Inflammatory macrophage treated with lipopolysaccharide for 1 hour (primary cell): ENCODE measurements at regions not wholly inside any gene's neighbourhood (a gene's known extent, or its start where the extent isn't known, plus 50 kb on each side); places are given as distances from the start of the nearest gene placed in this dataset.
"Not testable (repeated sequence)": the region's sequence is repeated elsewhere in the genome, so short reads cannot be mapped to it uniquely, and the experiment has no call there.

Experiments used
- DNase-seq, 2 donors: peaks; one replicate each; pipeline ENCODE4 v3.0.0-alpha.2; 2020 to 2022

DNA sequence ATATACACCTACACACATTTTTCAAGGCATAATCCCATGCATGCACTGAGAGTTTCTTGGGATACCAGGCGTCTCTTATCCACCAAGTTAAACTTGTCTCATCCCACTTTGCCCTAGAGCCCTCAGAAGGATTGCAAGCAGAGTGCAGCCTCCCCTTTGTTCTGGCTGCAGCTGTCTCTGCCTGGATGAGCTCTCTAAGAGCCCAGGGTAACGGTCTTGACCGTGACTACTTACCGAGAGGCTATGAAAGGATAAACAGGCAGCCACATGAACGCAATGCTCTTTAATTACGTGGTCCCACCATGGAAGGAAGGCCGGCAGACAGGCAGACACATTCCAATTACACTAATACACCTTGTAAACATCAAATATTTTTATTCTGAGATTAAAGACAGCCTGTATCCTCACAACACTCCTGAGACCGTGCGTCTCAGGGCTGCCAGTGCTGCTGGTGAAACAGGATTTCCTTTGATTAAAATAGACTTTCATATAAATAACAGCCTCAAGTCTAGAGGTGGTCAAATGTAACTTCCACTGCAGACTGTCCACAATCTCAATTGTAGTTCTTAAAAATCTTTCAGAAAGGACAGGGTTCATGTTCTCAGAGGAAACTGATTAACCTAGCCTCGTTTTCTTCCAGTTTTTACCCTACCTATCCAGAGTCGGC is 210.0 kb upstream of the PRDM1 start:
- DNase-seq, result no peak

DNA sequence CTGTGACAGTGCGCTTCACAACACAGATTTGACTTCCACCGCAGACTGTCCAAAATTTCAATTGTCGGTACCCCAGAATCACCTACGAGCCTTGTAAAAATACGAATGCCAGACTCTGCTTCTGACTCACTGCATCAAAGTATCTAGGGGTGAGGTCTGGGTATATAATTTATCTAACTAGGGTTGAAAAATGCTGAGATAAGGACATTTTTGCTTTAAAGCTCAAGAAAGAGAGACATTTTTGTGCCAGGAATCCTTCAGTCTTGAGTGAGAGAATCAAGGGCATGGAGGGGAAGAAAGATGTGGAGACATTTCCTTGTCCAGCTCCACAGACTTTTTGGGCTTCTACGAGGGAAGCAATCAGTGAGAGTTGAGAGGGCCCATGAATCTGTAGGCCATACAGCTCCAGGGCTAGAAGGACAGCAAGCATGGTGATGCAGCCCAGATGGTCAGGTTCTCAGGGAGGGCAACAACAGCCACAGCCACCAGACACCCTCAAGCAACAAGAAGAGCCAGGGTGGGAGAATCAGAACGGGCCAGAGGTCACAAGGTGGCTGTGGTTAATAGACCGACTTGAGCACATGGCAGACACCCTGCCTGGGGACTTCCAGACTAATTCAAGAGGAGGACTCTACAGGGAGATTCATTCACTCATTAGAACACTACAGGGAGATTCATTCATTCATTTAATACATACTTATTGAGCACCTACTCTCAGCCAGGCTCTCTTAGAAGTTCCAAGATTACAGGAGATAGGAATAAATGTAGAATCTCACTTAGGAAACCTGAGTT is 211.1 kb upstream of the PRDM1 start:
- no peak for DNase-seq

DNA sequence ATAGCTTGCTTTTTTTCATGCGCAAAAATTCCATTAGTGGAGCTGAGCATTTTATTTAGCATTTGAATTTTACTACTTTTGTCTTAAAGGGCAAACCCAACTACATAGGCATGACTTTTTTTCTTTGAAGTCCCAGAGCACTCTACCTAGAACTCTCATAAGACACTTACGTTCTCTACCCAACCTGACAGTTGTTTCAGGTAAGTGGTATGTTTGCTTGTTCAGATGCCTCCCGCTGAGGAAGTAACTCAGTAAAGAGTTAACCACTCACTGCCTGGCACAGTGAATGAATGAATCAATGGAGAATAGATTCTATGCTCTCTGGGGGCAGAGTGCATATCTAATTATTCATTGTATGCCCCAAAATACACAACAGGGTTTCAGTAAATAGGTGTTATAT is 212.3 kb upstream of the PRDM1 start:
- no peak for DNase-seq

DNA sequence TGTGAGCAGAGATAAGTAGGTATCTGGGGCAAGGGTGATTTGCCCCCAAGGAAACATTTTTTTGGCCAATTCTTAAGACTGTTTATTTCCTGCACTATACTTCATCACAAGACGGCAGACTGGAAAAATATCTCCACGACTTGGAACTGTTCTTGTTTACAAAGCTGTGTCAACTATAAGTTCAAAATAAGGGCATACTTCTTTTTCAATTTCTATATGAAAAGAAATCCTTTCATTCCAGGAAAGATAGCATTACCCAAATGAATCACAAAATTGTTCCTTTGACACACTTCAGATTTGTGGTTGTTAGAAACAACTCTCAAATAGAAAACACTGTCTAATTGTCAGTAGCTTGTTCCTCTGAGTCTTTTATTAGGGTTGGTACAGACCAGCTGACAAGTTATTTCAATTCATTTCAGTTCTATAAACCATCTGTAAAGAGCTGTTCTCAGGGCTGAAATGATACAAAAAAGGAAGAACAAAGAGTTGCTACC is 212.9 kb upstream of the PRDM1 start:
- no peak for DNase-seq

DNA sequence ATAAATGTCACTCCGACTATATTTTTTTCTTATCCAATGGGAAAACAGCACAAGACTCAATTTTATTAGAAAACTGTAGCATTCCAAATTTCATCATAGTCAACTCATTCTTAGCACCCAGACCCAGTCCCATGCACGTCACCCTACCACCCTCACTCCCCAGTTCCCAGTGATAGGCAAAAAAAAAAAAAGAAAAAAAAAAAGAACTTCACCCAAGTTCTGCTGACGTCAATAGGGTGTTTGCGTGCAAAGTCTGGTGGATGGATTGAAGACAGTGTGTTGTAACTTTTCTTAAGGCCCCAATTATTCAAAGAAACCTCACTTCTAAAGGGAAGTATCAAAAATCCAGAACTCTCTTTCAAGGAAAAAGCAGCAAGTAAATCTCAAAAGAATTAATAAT is 213.9 kb upstream of the PRDM1 start:
- peak; percentile 85 to 93 for DNase-seq

DNA sequence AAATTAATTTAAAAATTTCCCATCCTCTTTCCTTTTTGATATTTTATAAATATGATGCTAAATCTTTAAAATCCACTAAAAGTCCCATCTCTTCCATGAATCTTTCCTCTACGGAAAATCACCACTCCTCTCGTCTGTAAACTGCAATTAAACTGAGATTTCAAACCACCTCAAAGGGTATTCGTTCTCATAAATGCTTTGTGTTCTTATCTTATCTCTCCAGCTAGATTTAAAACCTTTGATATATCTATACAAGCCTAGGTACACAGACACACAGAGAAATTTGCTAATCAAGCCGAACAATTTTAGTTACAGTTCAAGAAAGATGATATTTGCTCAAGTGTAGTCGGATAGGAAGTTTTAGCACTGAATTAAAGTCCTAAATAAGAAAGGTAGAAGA is 214.6 kb upstream of the PRDM1 start:
- no peak for DNase-seq

DNA sequence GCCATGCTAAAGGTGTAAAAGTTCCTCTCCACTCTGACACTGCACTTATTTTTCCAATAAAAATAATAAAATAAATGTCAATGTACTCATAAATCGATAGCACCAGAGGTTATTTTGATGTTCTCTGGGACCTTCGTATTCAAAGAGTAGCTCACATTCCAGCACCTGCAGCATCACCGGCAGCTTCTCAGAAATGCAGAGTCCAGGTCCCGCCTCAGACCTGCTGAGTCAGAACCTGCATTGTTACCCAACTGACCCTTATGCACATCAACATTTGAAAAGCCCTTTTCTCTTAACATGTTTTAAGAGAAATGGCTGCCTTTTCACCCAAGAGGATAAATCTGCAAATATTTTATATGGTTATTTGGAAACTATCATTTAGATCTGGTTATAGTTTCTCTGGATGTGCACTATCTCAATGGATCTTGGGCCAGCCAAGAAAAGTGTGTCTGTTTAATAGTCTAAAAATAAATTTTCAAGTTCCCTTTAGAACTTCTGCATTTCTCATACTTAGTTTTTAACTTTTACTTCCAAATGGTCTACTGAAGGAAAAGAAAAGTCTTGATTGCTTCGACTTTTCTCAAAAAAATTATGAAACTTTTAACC is 216.2 kb upstream of the PRDM1 start:
- DNase-seq, result peak; percentile 56 to 57

DNA sequence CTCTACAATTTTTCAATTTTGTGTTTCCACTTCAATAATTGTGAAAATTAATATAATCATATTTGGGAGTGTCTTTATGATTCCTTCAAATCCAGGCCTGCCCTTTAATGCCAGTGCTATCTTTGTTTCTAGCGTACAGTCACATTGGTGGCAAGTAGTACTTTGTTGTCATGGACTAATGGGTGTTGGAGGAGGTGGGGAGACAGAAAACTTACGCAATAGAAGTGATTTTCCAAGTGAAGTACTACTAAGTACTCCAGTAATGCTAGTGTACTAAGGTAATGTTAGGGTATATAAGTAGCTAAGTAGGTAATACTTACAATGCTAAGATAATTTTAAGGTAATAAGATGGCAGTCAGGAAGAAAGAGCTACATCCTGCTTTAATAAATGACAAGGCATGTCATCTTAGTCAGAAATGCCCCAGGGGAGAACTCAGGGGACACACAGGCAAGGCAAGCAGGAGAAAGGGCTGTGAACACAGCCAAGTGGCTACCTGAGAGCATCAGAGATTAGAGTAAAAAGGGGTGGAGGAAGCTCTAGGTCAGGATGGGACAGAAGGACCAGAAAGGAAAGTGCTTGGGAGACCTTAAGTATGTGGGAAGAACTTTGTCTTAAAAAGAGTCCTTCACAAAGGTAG is 217.2 kb upstream of the PRDM1 start:
- DNase-seq, result no peak

DNA sequence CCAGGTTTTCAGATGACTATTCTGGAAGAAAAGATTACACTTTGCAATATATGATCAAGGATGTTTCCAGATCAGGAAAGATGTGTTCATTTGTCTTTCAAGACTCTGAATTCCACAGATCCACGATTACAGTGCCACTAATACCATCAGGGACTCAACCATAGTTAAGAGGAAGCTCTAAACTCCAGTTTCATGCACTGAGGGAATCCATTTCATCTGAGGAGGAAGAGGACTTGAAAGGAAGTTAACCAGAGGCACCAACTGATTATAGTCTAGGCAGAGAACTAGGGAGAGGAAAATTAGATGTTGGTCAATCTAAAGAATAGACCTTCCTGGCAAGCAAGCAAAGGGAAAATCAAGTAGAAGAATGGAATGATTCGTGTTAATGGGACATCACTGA is 218.3 kb upstream of the PRDM1 start:
- peak in 1 of 2 donors; percentile 23 for DNase-seq

DNA sequence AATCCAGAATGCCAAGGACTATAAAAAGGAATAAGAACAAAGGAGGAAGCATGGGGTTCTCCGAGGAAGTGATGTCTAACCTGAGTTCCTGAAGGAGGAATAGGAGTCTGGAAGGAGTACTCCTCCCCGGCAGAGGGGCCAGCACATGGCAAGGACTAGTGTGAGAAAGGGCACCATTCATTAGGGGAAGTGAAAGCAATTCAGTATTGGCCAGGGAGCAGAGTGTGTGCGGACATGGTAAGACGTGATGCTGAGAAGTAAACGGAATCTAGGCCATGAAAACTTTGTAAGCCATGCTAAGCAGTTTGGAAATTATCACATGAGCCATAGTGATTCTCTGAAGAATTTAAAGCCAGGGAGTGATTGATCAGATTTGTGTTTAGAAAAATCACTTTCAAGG is 218.9 kb upstream of the PRDM1 start:
- DNase-seq, result peak in 1 of 2 donors; percentile 53

DNA sequence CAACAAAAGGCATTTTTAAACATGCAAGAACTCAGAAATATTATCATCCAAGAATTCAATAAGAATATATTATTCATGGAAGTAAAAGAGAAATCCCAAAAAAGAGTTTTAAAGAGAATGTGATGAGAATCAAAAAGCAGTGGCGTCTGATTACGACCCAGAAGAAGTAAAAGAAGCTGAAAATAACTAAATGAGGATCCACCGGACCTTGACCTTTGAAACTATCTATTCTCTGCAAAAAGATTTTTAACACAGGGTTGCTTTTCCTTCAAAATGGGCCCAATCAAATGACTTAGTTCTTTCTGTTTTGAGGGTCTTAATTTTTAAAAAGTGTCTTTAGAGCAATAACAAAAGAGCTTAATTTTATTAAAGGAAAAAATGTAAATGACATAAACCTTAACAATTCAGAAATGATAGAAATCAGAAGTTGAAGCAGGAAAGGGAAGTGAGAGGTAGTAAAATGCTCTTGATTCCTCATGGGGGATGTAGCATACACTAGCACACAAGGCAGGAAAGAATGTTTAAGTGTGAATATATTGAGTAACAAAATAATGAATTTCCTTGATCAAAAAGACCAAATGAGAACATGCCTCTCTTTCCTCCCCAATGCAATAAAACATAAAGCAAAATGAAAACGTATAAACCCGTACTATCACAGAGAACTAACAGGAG is 223.1 kb upstream of the PRDM1 start:
- DNase-seq, result no peak

DNA sequence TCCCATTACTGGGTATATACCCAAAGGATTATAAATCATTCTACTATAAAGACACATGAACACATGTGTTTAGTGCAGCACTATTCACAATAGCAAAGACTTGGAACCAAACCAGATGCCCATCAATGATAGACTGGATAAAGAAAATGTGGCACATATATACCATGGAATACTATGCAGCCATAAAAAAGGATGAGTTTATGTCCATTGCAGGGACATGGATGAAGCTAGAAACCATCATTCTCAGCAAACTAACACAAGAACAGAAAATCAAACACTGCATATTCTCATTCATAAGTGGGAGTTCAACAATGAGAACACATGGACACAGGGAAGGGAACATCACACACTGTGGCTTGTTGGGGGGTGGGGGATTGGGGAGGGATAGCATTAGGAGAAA is 225.2 kb upstream of the PRDM1 start:
- not testable (repeated sequence) for DNase-seq

DNA sequence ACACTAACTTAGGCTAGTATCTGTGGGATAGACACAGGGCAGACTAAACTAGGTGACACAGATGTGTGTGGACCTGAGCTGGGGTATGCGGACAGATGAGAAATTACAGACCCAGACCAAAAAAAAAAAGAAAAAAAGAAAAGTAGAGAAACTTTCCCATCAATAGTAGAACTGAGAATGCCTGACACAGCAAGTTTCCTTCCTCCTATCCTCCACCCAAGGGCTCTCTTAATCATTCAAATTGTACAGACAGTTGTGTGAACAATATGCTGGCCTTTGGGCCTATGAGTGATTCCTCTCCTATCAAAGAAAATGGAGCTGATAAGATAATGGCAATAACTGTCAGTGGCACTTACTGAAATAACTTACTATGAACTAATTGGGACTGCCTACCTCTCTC is 226.7 kb upstream of the PRDM1 start:
- peak in 1 of 2 donors; percentile 26 for DNase-seq

DNA sequence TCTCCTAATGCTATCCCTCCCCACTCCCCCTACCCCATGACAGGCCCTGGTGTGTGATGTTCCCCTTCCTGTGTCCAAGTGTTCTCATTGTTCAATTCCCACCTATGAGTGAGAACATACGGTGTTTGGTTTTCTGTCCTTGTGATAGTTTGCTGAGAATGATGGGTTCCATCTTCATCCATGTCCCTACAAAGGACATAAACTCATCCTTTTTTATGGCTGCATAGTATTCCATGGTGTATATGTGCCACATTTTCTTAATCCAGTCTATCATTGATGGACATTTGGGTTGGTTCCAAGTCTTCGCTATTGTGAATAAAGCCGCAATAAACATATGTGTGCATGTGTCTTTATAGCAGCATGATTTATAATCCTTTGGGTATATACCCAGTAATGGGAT is 227.5 kb upstream of the PRDM1 start:
- not testable (repeated sequence) for DNase-seq

DNA sequence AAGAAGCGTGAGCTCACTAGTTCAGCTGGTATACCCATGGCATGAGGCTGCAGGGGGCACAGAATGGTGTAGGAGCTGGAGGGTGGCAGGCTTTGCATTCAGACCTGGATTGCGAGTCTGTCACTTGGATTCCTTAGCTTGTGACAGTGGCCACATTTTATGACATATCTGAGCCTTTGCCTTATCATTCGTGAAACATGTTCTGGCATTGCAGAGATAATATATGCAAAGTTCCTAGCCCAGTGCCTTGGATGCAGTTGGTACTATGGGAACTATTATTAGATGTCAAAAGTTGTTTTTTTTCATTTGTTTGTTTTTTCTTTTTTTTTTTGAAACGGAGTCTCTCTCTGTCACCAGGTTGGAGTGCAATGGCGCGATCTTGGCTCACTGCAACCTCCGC is 230.7 kb upstream of the PRDM1 start:
- DNase-seq, result no peak

DNA sequence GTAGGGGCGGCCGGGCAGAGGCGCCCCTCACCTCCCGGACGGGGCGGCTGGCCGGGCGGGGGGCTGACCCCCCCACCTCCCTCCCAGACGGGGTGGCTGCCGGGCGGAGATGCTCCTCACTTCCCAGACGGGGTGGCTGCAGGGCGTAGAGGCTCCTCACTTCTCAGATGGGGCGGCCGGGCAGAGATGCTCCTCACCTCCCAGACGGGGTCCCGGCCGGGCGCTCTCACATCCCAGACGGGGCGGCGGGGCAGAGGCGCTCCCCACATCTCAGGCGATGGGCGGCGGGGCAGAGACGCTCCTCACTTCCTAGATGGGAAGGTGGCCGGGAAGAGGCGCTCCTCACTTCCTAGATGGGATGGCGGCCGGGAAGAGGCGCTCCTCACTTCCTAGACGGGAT is 232.2 kb upstream of the PRDM1 start:
- not testable (repeated sequence) for DNase-seq

DNA sequence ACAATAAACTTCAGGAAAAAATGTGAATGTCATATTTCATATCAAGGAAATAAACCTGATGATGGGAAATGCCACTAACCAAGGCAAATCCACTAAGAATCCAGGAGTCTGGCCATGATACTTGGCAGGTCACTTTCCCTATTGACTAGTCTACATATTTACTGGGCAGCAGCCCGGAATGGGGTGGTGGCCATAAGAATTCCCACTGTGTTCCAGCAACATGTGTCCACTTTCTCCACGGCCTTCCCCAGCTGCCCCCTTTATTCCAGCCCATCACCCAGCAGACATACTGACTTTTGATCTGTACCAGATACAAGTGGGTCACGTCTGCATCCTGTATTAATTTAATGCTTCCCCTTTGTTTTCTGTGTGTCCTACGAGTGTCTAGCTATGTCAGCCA is 234.5 kb upstream of the PRDM1 start:
- DNase-seq, result no peak

DNA sequence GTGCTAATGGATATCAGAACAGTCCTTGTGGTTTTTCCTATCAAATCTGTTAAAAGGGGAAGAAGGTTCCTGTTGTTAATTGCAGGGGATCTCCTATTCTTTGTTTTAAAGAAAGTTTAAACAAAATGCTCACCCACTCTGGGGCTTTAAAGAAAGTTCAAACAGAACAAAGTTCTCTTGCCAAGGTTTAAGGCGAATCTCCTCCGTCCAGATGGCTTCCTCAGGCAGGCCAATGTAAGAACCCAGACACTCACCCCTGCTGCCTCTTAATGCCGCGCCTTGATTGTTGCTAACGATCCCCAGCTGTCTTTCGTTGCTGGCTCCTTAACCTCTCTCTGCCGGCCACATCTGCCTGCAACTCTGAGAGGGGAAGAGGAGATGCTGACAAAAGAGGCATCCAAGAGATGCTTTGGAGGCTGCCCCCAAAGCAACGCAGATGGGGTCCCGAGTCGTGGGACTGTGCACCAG is 235.0 kb upstream of the PRDM1 start:
- DNase-seq, result no peak

DNA sequence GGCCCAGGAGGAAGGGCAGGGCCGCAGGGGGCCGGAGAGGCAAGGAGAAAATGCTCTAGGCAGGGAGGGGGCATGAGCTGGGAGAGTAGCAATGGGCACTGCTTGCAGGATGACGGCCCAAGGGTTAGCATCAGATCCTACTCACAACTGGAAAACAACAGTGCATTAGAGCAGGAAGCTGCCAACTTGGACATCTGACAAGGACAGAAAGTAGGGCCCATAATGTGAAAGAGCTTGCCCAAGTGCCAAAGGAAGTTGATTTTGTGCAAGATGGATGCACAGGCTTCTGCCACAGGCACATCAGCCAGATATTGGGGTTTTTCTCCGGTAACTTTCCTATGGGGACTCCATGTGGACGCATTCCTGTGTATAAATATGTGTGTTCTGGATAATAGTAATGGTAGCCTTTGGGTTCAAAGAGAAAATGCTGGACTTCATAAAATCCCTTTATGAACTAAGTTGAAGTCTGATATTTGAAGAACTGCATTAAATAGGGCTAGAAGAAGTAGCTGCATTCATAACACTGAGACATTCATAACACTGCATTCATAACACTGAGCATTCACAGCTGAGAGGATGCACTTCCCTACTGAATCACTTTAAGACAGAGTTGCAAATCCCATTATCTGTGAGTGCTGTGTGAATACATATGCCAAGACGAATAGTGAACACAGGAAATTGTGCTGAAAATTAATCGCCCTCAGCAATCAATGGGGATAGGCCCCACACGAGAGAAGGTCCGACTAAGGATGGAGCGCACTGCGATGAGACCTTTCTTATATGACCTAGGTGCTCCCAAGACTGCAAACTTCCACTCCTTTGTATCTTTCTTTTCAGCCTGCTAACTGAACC is 235.6 kb upstream of the PRDM1 start:
- DNase-seq, result no peak

DNA sequence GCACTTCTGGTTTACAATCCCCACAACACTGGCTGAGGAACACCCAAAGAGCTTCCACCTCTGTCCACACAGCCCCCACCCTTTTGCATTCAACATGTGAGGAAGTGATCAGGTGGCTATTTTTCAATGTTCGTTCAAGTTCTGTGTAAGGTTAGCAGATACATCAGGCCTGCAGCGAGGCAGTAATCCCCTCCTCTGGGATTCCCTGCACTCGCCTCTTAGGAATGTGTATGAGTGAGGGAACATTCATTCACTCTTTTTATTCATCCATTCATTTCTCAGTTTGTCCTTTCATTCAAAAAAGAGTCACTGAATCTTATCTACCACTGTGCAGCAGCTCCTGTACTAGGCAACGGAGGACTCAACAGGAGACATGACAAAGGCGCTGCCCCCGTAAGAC is 236.4 kb upstream of the PRDM1 start:
- DNase-seq, result no peak

DNA sequence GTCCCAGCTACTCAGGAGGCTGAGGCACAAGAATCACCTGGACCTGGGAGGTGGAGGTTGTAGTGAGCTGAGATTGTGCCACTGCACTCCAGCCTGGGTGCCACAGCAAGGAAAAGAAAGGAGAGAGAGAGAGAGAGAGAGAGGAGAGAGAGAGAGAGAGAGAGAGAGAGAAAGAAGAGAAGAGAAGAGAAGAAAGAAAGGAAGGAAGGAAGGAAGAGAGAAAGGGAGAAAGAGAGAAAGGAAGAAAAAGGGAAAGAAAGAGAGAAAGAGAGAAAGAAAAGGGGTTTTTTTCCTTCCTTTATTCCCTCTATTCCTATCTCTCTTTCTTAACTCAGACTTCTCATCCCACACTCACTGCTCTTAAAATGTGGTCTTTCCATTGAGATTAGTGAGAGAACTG is 238.7 kb upstream of the PRDM1 start:
- DNase-seq, result no peak
